ENCODE measurements at regions not wholly inside any gene's neighbourhood (a gene's known extent, or its start where the extent isn't known, plus 50 kb on each side); places are given as distances from the start of the nearest gene placed in this dataset.

DNA sequence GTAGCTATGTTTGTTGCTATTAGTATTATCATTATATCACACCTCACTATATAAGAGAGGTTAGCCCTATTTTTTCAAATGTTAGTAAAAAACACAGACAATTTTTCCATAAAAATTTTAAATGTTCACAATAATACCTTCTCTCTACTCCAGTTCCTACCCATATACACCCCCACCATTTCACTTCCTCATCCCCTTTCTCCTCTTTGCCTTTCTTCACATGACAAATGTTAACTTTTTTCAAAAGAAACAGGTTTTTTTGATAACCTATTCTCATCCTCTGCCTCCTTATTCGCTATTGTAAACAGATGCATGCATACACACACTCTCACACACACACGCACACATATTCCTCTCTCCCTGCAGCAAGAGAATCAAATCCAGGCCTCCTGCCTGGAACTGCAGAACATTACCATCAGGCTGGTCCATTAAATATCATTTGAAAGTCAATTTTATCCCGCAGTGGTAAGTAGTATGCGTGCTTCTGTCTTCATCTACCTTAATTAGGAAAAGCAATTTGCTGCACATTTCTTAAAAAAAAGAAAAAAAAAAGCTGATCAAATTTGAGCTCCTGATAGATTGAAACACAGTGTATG is 55.5 kb downstream of the MID1IP1 start:
- Histone ChIP-seq H3K4me2 (ENCODE audit: low read length, poor library complexity, severe bottlenecking) (no peak overlapping the region), H4K8ac (ENCODE audit: low read length) (no peak overlapping the region), H3K27ac (ENCODE audit: low read length, poor library complexity, severe bottlenecking) (no peak overlapping the region), H2AFZ (ENCODE audit: low read depth, low read length) (no peak overlapping the region), H2BK120ac (ENCODE audit: low read depth, low read length) (no peak overlapping the region), H3K4me3 (ENCODE audit: insufficient read depth in 1 of 2, low read depth in 1 of 2, low read length in 2 of 2) (no peak overlapping the region), H3K23ac (ENCODE audit: low read length in 2 of 2) (no peak overlapping the region), H2AK5ac (ENCODE audit: low read length, severe bottlenecking) (no peak overlapping the region), H3K9ac (ENCODE audit: low read length) (no peak overlapping the region), H3K27me3 (ENCODE audit: control insufficient read depth in 1 of 2, insufficient read depth in 1 of 2, low read length in 2 of 2) (no peaks in the 10 kb centered on the region), H4K91ac (ENCODE audit: low read length) (no peak overlapping the region), H3K79me1 (replicated peaks; ENCODE audit: low read length, poor library complexity, severe bottlenecking) (no peaks in the 10 kb centered on the region), H3K14ac (ENCODE audit: low read length in 2 of 2) (no peak overlapping the region), H2BK12ac (ENCODE audit: low read length in 2 of 2) (no peak overlapping the region), H3K9me3 (ENCODE audit: control insufficient read depth, low read length) (no peaks in the 10 kb centered on the region), H3K18ac (ENCODE audit: low read depth in 1 of 2, low read length in 2 of 2) (no peak overlapping the region), H3K4me1 (ENCODE audit: control insufficient read depth, insufficient read depth, low read depth, low read length) (no peaks in the 10 kb centered on the region), H3K4ac (ENCODE audit: low read depth in 1 of 2, low read length in 2 of 2) (no peak overlapping the region), H2BK15ac (ENCODE audit: low read depth, poor library complexity, severe bottlenecking) (no peak overlapping the region), H2BK5ac (ENCODE audit: low read depth, low read length, poor library complexity, severe bottlenecking) (no peak overlapping the region), H3K36me3 (ENCODE audit: control insufficient read depth in 1 of 2, insufficient read depth in 2 of 2, low read depth in 1 of 2, low read length in 2 of 2) (no peaks in the 10 kb centered on the region)
- WGBS: 93% methylated on average over 2 of the region's 4 CpGs
- no peak for DNase-seq

DNA sequence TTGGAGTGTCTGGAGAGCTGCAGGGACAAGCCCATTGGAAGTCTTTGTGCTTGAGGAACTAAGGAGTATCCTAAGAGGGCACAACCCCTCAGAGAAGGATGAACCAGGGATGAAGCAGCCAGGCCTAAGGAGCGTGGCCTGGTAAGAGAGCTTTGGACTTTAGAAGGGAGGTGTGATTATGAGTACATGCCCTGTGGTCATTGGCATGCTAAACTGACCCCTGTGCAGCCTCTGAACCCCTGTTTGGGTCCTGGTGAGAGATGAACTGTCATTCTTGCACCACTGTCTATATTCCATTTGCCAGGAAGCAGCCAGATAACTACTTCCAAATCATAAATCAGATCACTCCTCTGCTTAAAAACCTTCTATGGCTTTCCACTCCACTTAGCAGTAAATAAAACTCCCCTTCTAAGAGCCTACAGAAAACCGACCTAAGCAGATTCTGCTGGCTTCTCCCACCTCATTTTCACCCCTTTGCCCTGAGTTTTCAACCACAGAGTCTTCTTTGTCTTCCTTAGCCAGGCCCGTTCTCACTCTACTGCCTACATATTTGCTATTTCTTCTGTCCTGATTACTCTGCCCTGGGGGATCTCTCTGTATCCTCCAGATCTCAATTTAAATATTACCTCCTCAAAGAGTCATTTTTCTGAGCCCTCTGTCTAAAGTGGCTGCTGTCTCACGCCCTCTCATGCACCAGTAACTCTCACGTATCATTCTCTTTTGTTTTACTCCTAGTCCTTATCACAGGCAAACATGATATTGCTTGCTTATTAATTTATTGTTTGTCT is 56.7 kb downstream of the MID1IP1 start:
- peaks cover 0 to 2% of the 10 kb centered on the region in 2 experiments for H3K27me3 ChIP-seq (ENCODE audit: control insufficient read depth in 1 of 2, insufficient read depth in 1 of 2, low read length in 2 of 2)
- H3K14ac ChIP-seq (ENCODE audit: low read length in 2 of 2): no peak overlapping the region
- H2BK15ac ChIP-seq (ENCODE audit: low read depth, poor library complexity, severe bottlenecking): no peak overlapping the region
- H3K4me3 ChIP-seq (ENCODE audit: insufficient read depth in 1 of 2, low read depth in 1 of 2, low read length in 2 of 2): no peak overlapping the region
- no peak overlapping the region for H3K9ac ChIP-seq (ENCODE audit: low read length)
- H3K18ac ChIP-seq (ENCODE audit: low read depth in 1 of 2, low read length in 2 of 2): peak overlapping the region in 1 of 2 experiments; percentile 24
- H2BK12ac ChIP-seq (ENCODE audit: low read length in 2 of 2): no peak overlapping the region
- no peak overlapping the region for H2AK5ac ChIP-seq (ENCODE audit: low read length, severe bottlenecking)
- H4K91ac ChIP-seq (ENCODE audit: low read length): no peak overlapping the region
- no peak overlapping the region for H3K4ac ChIP-seq (ENCODE audit: low read depth in 1 of 2, low read length in 2 of 2)
- H2BK5ac ChIP-seq (ENCODE audit: low read depth, low read length, poor library complexity, severe bottlenecking): no peak overlapping the region
- no peaks in the 10 kb centered on the region for H3K79me1 ChIP-seq (replicated peaks; ENCODE audit: low read length, poor library complexity, severe bottlenecking)
- WGBS: 16% methylated on average over 2 of the region's 5 CpGs
- no peaks in the 10 kb centered on the region for H3K4me1 ChIP-seq (ENCODE audit: control insufficient read depth, insufficient read depth, low read depth, low read length)
- no peak for DNase-seq
- no peak overlapping the region for H2BK120ac ChIP-seq (ENCODE audit: low read depth, low read length)
- H4K8ac ChIP-seq (ENCODE audit: low read length): no peak overlapping the region
- no peaks in the 10 kb centered on the region for H3K9me3 ChIP-seq (ENCODE audit: control insufficient read depth, low read length)
- H3K27ac ChIP-seq (ENCODE audit: low read length, poor library complexity, severe bottlenecking): no peak overlapping the region
- no peaks in the 10 kb centered on the region for H3K36me3 ChIP-seq (ENCODE audit: control insufficient read depth in 1 of 2, insufficient read depth in 2 of 2, low read depth in 1 of 2, low read length in 2 of 2)
- H3K4me2 ChIP-seq (ENCODE audit: low read length, poor library complexity, severe bottlenecking): no peak overlapping the region
- no peak overlapping the region for H2AFZ ChIP-seq (ENCODE audit: low read depth, low read length)
- H3K23ac ChIP-seq (ENCODE audit: low read length in 2 of 2): no peak overlapping the region

DNA sequence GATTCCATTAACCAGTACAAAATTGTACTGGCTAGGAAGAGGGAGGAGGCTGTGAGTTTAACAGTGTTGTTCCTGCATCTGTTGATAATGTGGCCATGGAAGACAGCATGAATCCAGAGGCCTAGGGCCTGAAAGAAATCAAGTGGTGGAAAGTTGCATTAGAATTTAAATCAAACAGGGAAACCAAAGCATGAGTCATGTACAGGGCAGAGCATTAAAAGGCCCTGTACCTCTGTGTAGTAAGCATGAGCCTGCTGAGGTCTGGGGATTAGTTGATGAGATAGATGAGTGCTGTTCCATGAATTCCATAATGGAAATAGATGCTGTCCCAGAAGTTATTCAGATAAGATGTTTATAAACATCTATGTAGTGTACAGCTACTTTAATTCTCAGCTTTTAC is 58.3 kb downstream of the MID1IP1 start:
- H3K4me2 ChIP-seq (ENCODE audit: low read length, poor library complexity, severe bottlenecking): no peak overlapping the region
- H2BK5ac ChIP-seq (ENCODE audit: low read depth, low read length, poor library complexity, severe bottlenecking): no peak overlapping the region
- no peak overlapping the region for H3K9ac ChIP-seq (ENCODE audit: low read length)
- H3K79me1 ChIP-seq (replicated peaks; ENCODE audit: low read length, poor library complexity, severe bottlenecking): no peaks in the 10 kb centered on the region
- H3K23ac ChIP-seq (ENCODE audit: low read length in 2 of 2): no peak overlapping the region
- no peak overlapping the region for H2BK120ac ChIP-seq (ENCODE audit: low read depth, low read length)
- no peak overlapping the region for H4K91ac ChIP-seq (ENCODE audit: low read length)
- H3K18ac ChIP-seq (ENCODE audit: low read depth in 1 of 2, low read length in 2 of 2): peak overlapping the region in 1 of 2 experiments; percentile 21
- H2AFZ ChIP-seq (ENCODE audit: low read depth, low read length): no peak overlapping the region
- H3K4me3 ChIP-seq (ENCODE audit: insufficient read depth in 1 of 2, low read depth in 1 of 2, low read length in 2 of 2): no peak overlapping the region
- no peaks in the 10 kb centered on the region for H3K4me1 ChIP-seq (ENCODE audit: control insufficient read depth, insufficient read depth, low read depth, low read length)
- H3K27me3 ChIP-seq (ENCODE audit: control insufficient read depth in 1 of 2, insufficient read depth in 1 of 2, low read length in 2 of 2): peaks cover 0 to 8% of the 10 kb centered on the region in 2 experiments
- no peak overlapping the region for H3K14ac ChIP-seq (ENCODE audit: low read length in 2 of 2)
- no peak overlapping the region for H3K4ac ChIP-seq (ENCODE audit: low read depth in 1 of 2, low read length in 2 of 2)
- no peaks in the 10 kb centered on the region for H3K9me3 ChIP-seq (ENCODE audit: control insufficient read depth, low read length)
- no peaks in the 10 kb centered on the region for H3K36me3 ChIP-seq (ENCODE audit: control insufficient read depth in 1 of 2, insufficient read depth in 2 of 2, low read depth in 1 of 2, low read length in 2 of 2)
- DNase-seq: peak; percentile 49
- no peak overlapping the region for H3K27ac ChIP-seq (ENCODE audit: low read length, poor library complexity, severe bottlenecking)
- no peak overlapping the region for H4K8ac ChIP-seq (ENCODE audit: low read length)
- no peak overlapping the region for H2BK12ac ChIP-seq (ENCODE audit: low read length in 2 of 2)
- H2BK15ac ChIP-seq (ENCODE audit: low read depth, poor library complexity, severe bottlenecking): no peak overlapping the region
- H2AK5ac ChIP-seq (ENCODE audit: low read length, severe bottlenecking): no peak overlapping the region

DNA sequence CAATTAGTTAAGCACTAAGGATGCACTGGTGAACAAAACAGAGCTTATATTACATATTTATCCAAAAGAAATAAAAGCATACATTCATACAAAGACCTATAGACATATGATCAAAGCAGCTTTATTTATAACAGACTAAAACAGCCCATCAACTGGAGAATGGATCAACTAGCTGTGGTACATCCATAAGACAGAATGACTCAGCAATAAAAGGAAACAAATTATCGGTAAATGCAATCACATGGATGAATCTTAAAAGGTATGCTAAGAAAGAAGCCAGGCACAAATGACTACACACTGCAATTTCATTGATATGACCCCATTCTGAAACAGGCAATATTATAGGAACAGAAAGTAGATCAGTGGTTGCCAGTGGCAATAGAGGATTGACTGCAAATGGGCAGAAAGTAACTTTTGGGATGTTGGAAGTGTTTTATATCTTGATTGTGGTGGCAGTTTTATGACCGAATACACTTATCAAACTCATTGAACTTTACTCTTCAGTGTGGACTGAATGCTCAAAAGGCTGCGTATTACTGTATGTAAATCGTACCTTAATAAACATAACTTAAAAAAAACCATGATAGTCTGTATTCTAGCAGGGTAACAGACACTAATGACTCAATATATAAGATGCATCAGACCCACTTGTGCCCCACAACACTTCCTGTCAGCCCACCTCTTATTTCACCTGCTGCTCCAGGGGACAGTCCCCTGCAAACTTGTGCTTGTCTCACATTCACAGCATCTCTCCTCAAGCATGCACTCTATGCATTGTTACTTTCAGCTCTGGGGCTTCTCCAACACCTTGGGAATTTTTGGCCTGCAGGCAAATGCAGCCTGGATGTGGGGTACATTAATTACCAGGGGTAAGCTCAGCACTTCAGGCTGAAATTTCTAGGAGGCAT is 59.1 kb downstream of the MID1IP1 start:
- Histone ChIP-seq H3K36me3 (ENCODE audit: control insufficient read depth in 1 of 2, insufficient read depth in 2 of 2, low read depth in 1 of 2, low read length in 2 of 2) (no peaks in the 10 kb centered on the region), H2BK15ac (ENCODE audit: low read depth, poor library complexity, severe bottlenecking) (no peak overlapping the region), H3K18ac (ENCODE audit: low read depth in 1 of 2, low read length in 2 of 2) (no peak overlapping the region), H3K14ac (ENCODE audit: low read length in 2 of 2) (no peak overlapping the region), H3K27ac (ENCODE audit: low read length, poor library complexity, severe bottlenecking) (no peak overlapping the region), H2AFZ (ENCODE audit: low read depth, low read length) (no peak overlapping the region), H3K79me1 (replicated peaks; ENCODE audit: low read length, poor library complexity, severe bottlenecking) (no peaks in the 10 kb centered on the region), H3K4me2 (ENCODE audit: low read length, poor library complexity, severe bottlenecking) (no peak overlapping the region), H3K9me3 (ENCODE audit: control insufficient read depth, low read length) (no peaks in the 10 kb centered on the region), H2BK120ac (ENCODE audit: low read depth, low read length) (no peak overlapping the region), H3K23ac (ENCODE audit: low read length in 2 of 2) (no peak overlapping the region), H4K91ac (ENCODE audit: low read length) (no peak overlapping the region), H3K4me3 (ENCODE audit: insufficient read depth in 1 of 2, low read depth in 1 of 2, low read length in 2 of 2) (no peak overlapping the region), H3K9ac (ENCODE audit: low read length) (no peak overlapping the region), H4K8ac (ENCODE audit: low read length) (no peak overlapping the region), H2BK12ac (ENCODE audit: low read length in 2 of 2) (no peak overlapping the region), H3K27me3 (ENCODE audit: control insufficient read depth in 1 of 2, insufficient read depth in 1 of 2, low read length in 2 of 2) (peaks cover 0 to 8% of the 10 kb centered on the region in 2 experiments), H3K4me1 (ENCODE audit: control insufficient read depth, insufficient read depth, low read depth, low read length) (no peaks in the 10 kb centered on the region), H2BK5ac (ENCODE audit: low read depth, low read length, poor library complexity, severe bottlenecking) (no peak overlapping the region), H3K4ac (ENCODE audit: low read depth in 1 of 2, low read length in 2 of 2) (no peak overlapping the region), H2AK5ac (ENCODE audit: low read length, severe bottlenecking) (no peak overlapping the region)
- WGBS: 100% methylated on average over 1 of the region's 4 CpGs
- no peak for DNase-seq
